Stomach (tissue), 4 donors: ENCODE measurements at regions not wholly inside any gene's neighbourhood (a gene's known extent, or its start where the extent isn't known, plus 50 kb on each side); places are given as distances from the start of the nearest gene placed in this dataset.

ENCODE experiments used
- CTCF ChIP-seq, 7 experiments: fragments of 450-650 bp in 4 of 7; fragments of 200-600 bp in 3 of 7; sonication (generic) in 3 of 7; IDR thresholded peaks; one replicate each; pipeline ENCODE4 v1.5.1; 2016 to 2019; ENCODE audit warnings: antibody characterized with exemption in 7 of 7, control low read depth in 2 of 7, mild to moderate bottlenecking in 1 of 7
- EP300 ChIP-seq: sonication (generic); formaldehyde crosslinking; IDR thresholded peaks from one replicate; pipeline ENCODE4 v1.6.1; 2017; ENCODE audit warnings: antibody characterized with exemption
- POLR2A ChIP-seq, 4 donors: fragments of 450-650 bp; IDR thresholded peaks; one replicate each; pipeline ENCODE4 v1.6.1; 2016; ENCODE audit warnings: antibody characterized with exemption in 4 of 4, control low read depth in 2 of 4, mild to moderate bottlenecking in 1 of 4, moderate library complexity in 1 of 4
- POLR2AphosphoS5 ChIP-seq, 3 donors: sonication (generic); formaldehyde crosslinking; IDR thresholded peaks; one replicate each; pipeline ENCODE4 v1.6.1; 2016; ENCODE audit warnings: antibody characterized with exemption in 3 of 3

- TF ChIP-seq POLR2AphosphoS5 (IDR thresholded peaks at IDR 0.05): no peak
- no peak for TF ChIP-seq CTCF (IDR thresholded peaks at IDR 0.05)
- TF ChIP-seq POLR2A (IDR thresholded peaks at IDR 0.05): no peak
- no peak for TF ChIP-seq EP300
Measured at GRCh38 chr2:59662127-59662861, 891.2 kb downstream of the BCL11A start.
